Uterus (tissue), 2 donors: ENCODE measurements at regions not wholly inside any gene's neighbourhood (a gene's known extent, or its start where the extent isn't known, plus 50 kb on each side); places are given as distances from the start of the nearest gene placed in this dataset.

Source experiments
- POLR2A ChIP-seq, 2 donors: fragments of 450-650 bp; IDR thresholded peaks; one replicate each; pipeline ENCODE4 v1.6.1; 2016; ENCODE audit warnings: antibody characterized with exemption in 2 of 2, mild to moderate bottlenecking in 1 of 2, moderate library complexity in 1 of 2
- TF ChIP-seq, protein P1 (sequence below), 4 experiments: fragments of 200-600 bp in 2 of 4; fragments of 450-650 bp in 2 of 4; sonication (generic) in 2 of 4; IDR thresholded peaks; one replicate each; pipeline ENCODE4 v1.5.1; 2016 to 2019; ENCODE audit warnings: antibody characterized with exemption in 4 of 4, mild to moderate bottlenecking in 2 of 4, moderate library complexity in 1 of 4

DNA sequence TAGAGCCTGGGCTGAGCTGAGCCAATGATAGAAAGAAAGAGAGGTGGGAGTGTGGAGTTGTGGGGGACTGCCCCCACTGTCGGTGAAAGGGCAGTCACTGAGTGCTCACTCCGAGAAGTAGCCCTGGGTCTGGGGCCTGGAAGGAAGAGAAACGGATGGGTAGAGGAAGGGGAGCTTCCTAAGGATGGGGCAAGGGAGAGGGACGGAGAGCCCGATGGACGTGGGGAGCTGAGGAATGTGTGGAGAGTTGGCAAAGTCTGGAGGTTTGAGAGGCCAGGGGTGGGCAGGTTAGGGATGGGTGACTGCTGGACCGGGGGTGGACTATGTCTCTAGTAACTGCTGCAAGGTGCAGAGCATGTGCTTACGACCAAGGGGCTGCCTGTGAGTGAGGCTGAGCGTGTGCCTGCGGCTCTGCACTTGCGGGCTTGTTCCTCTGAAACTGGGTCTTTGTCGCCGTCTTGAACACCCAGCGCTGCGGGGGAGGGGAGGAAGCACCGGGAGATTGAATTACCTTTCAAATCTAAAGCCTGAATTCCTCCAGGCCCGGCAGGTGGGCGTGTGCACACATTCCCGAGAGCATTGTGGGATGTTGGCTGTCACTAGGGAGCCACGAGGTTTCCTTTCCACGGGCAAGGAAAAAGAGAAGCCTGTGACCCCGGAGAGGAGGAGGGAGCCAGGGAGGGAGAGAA, 76.4 kb upstream of the ARAP3 start:
- TF ChIP-seq, protein P1, sequence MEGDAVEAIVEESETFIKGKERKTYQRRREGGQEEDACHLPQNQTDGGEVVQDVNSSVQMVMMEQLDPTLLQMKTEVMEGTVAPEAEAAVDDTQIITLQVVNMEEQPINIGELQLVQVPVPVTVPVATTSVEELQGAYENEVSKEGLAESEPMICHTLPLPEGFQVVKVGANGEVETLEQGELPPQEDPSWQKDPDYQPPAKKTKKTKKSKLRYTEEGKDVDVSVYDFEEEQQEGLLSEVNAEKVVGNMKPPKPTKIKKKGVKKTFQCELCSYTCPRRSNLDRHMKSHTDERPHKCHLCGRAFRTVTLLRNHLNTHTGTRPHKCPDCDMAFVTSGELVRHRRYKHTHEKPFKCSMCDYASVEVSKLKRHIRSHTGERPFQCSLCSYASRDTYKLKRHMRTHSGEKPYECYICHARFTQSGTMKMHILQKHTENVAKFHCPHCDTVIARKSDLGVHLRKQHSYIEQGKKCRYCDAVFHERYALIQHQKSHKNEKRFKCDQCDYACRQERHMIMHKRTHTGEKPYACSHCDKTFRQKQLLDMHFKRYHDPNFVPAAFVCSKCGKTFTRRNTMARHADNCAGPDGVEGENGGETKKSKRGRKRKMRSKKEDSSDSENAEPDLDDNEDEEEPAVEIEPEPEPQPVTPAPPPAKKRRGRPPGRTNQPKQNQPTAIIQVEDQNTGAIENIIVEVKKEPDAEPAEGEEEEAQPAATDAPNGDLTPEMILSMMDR (IDR thresholded peaks at IDR 0.05) = no peak
- TF ChIP-seq POLR2A (IDR thresholded peaks at IDR 0.05) = no peak
